GM21381 (cell line): ENCODE measurements at regions not wholly inside any gene's neighbourhood (a gene's known extent, or its start where the extent isn't known, plus 50 kb on each side); places are given as distances from the start of the nearest gene placed in this dataset.

ENCODE experiments used
- ATAC-seq: cut with Tn5 transposase; IDR thresholded peaks from one replicate; pipeline ENCODE4 v1.9.1; 2021; ENCODE audit warnings: mild to moderate bottlenecking, moderate library complexity; ENCODE audit not compliant: unreplicated experiment

GRCh38 chr3:15942936-15943335 lies 145.2 kb upstream of the ANKRD28 start:
- no peak for ATAC-seq

DNA sequence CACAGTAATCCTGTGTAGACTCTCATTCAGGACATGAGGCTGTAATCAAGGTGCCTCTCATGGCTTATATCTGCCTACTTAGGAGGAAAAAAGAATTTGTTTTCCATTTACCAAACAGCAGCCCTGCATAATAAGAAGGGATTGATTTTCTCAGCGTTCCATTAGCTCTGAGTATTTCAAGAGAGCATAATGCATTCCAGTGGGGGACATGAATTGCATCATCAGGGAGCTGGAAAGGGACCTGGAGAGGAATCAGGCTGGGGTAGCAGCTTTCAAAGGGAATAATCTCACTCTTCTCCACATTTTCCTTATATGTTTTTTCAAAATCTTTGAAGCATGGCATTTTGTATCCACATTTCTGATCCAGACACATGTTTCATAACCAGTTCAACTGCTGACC lies 150.6 kb upstream of the ANKRD28 start:
- ATAC-seq = no peak

- ATAC-seq = no peak
These were observed 154.9 kb upstream of the ANKRD28 start for GRCh38 chr3:15952543-15953175.

DNA sequence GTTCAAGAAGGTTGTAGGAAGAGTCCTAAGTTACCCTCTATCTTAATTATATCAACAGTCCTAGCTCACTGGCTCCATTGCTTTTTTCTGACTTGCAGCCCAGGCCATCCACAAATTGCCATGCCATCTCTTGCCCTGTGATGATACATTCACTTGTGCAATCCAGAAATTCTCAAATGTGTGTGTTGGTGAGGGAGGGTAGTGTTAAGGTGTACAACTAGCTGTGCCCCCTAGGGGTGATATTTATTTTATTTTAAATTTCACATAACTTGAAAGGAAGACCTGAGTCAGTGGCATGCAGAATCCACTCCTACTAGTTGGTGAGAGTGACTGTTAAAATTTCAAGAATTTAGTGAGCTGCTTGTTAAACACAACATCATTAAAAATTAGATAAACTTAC lies 156.1 kb upstream of the ANKRD28 start:
- no peak for ATAC-seq

- no peak for ATAC-seq
These were observed 158.2 kb upstream of the ANKRD28 start for GRCh38 chr3:15955968-15956367.

DNA sequence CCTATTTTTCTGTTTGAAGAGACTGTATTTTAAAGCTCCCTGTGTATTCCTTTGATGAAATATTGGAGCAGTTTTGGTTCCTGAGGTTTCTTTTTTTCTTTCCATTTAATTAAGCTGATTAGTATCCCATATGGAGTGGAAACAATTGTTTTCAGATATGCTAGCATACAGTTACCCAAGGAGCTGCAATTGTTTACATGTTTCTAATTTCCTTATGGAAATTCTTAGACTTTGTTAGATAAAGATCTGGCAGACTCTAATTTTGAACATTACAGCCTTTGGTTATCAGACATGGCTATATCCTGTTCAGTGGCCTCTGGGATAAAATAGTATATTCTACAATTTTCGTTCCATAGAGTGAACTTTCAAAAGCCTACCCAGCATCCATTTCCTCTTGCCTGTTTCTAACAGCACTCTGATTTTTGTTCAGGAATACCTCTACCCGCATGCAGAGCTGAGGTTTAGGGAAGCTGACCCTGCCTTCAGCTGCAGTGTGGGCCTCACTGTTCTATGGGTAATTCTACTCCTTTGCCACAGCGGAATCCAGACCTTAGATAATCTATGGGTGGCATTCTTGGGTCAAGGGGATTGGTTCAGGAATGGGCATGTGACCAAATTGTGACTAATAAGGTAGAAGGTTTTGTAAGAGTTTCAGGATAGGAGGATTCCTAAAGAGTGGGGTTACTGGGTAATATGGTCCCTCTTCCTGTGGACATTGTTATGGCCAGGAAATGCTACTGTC lies 161.1 kb upstream of the ANKRD28 start:
- ATAC-seq = no peak

DNA sequence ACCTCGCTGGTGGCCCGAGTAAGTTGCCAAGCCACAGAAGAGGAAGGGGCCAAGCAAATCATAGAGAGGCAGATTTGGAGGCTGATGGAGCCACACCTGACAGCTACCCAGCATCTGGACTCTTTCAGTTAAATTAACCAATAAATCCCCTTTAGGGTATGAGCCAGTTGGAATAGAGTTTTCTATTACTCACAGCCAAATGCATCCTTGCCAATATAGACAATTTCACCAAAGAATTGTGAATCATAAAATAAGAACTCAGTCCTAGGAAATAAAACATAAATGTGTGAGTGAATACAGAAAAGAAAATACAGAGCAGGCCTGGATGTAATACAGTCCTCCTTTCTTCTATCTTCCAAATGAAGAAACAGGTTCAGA lies 161.6 kb upstream of the ANKRD28 start:
- no peak for ATAC-seq

DNA sequence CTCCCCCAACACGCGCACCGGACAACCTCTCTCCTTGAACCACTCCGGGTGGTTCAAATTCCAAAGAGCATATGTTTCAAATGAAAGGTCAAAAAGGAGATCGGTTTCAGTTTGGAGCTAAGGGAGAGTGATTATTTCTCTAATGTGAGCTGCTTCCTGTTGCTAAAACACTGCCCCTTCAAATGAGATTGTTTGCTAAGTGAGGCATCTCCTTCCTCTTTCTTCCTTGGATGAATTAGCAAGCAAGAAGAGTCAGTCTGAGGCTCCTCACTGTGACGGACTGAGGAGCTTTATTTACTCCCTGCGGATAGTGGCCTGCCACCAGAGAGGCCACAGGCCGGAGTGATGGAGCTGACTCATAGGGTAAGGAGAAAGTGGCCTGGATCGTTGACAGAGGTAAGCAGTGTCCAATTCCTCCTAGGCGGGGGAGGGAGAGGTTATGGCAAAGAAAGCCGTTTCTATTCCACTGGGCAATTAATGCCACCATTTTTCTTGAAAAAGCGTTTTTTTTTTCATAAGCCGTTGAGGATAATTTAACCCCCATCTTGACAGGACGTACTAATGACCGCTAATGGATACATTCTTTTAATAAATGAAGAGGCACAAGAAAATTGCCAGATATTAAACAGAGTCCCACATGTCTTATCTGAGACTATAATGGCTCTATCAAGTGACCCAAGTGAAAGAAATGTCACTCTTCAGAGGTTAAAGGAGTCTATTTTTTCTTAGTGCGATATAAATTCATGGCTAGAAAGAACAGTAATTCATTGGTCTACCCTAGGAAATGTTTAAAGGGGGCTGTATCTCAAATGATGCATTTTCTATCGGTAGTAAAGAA lies 167.0 kb upstream of the ANKRD28 start:
- no peak for ATAC-seq

DNA sequence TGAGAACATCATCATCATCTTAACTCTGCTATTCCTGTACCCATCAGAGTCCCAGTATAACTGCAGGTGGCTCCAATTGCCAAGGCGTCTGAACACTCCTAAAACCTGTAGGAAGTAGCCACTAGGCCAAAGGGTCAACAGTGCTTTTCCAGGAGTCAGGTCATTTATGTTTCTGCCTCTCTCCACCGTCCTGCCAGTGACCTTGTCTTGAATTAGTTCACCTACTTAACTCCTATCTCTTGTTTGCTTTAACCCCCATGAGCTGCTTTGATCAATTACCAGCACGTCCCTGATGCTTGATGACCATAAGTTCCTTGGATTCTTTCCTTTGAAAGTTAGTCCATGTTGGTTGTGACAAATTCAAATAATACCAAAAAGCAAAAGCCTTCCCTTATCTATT lies 169.8 kb upstream of the ANKRD28 start:
- no peak for ATAC-seq

DNA sequence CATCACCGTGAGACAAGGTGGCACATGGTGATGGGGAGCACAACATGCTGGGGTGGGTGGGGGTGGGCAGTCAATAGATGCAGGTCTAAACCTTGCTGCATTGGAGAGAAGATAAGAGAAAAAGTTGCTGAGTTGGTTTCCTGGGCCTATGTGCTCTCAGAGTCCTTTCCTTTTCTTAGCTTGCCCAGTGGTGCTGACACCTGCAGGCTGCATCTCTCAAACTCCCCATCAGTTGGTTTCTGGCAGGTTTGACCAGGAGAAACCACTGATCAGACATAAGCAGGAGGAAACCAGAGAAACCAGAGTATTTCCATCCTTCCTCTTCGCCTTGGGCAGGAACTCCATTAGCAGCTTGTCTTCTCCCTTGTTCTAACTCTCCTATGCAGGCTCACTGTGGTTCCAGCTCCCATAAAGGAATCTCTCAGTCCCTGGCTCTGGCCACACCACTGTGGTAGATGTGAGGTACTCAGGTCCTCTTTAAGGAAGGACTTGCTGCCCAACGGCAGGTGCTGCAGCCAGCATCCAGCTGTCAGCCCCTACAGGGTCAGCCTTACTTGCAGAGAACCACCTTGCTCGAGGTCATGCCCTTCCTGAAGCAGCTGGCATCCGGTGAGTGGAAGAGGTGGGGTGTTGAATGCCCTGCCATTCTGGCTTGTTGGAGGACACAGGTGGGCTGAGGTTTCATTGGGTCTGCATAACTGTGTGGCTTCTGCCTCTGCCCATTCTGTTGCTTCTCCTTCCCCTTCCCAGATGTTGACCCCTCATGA lies 172.3 kb upstream of the ANKRD28 start:
- no peak for ATAC-seq

DNA sequence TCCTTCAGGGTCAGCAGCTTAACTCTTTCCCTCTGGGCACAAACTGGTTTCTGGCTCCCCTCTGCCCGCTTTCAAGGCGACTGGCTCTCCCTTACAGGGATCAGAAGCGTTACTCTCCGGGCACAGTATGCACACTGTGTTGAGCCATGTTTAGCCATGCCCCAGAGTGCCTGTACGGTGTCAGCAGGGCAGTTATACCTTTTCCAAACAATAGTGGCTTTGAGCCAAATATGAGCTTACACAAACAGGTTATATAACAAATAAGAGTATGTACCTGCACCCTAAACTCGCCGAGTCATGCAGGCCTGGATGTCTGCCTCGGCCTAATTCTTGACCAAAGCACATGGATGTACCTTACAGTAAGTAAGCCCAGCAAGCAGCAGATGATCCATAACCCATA lies 175.6 kb upstream of the ANKRD28 start:
- no peak for ATAC-seq

GRCh38 chr3:15973940-15974339 lies 176.2 kb upstream of the ANKRD28 start:
- no peak for ATAC-seq

DNA sequence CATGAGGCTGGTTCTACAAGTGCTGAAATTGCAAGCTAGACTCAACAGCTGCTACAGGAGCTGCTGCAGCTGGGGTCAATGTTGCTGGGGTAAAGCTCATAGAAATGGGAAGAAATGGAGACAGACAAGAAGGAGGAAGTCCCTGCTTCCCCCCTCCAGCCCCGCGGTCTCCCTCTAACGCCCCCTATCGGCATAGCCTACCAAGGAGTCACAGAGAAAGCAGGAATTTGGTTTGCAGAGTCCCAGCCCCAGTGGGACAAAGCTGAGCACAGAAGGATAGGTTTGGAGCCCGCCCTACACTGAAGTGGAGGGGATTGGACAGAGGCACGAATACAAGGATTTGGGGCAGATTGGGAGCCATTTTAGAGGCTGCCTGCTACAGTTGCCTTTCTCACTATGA lies 176.9 kb upstream of the ANKRD28 start:
- ATAC-seq = no peak

- no peak for ATAC-seq
These were observed 178.7 kb upstream of the ANKRD28 start for GRCh38 chr3:15976524-15976923.

DNA sequence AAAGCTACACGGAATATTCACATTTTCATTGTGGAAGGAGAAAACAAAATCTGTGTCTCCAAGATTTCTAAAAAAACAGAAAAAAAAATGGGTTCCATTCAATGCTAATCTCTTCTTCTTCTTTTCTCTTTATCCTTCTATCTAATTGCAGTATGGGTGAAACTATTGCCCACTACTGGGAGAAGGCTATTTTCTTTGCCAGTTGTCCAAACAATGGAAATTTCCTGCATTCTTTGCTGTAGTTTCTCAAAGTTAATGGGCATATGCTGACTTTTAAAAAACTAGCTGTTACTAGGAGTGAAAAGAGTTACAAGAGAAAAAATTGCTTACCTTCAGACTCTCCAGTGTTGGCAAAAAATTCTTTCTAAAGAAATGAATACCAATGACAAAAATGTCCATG lies 179.3 kb upstream of the ANKRD28 start:
- ATAC-seq = no peak

- no peak for ATAC-seq
These were observed 179.9 kb upstream of the ANKRD28 start for GRCh38 chr3:15977598-15978232.

- ATAC-seq = no peak
These were observed 181.0 kb upstream of the ANKRD28 start for GRCh38 chr3:15978801-15979200.

- no peak for ATAC-seq
These were observed 181.7 kb upstream of the ANKRD28 start for GRCh38 chr3:15979495-15979894.

DNA sequence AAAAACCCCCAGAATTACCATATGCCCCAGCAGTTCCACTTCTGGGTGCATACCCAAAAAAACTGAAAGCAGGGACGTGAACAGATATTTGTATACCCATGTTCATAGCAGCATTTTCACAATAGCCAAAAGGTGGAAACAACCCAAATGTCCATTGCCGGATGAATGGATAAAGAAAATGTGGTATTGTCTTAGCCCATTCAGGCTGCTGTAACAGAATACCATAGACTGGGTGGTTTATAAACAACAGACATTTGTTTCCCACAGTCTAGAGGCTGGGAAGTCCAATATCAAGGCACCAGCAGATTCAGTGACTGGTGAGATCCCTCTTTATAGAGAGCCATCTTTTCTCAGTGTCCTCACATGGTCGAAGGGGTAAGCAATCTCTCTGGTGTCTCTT lies 182.1 kb upstream of the ANKRD28 start:
- ATAC-seq = no peak

- ATAC-seq = no peak
These were observed 184.5 kb upstream of the ANKRD28 start for GRCh38 chr3:15982243-15982642.
